Cardiac septum (tissue), 1 donor: ENCODE measurements at regions not wholly inside any gene's neighbourhood (a gene's known extent, or its start where the extent isn't known, plus 50 kb on each side); places are given as distances from the start of the nearest gene placed in this dataset.

ENCODE experiments used
- DNase-seq: peaks from one replicate; pipeline ENCODE4 v3.0.0-alpha.2; 2020; ENCODE audit warnings: low spot score
- intact Hi-C: fragments of 100-400 bp; cut with DNase I; formaldehyde crosslinking; loops from one replicate; pipeline ENCODE4 v1.14.0; 2022
- donor health status: DM: no; HTN: no; CAD: no.

DNA sequence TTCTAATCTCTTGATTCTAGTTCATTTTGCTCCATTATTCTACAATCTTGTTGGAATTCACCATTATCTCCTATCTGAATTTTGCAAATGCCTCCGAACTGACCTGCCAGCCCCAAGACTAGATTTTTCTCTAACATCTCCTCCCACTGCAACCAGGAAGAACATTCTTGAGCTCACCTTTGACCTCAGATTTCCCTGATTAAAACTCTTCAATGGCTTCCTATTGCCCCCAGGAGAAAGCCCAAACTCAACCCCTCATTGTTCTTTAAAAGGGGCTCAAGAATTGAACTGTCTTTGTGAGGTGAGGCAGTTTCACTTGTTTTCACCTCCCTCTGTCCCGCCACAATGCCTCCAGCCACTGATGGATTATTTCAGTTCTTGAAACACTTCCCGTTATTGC lies 784.6 kb upstream of the ZEB2 start:
- intact Hi-C loops = no loop called here
- DNase-seq = no peak

GRCh38 chr2:145303536-145303935 lies 783.6 kb upstream of the ZEB2 start:
- DNase-seq = no peak
- intact Hi-C loops = no loop called here

GRCh38 chr2:145302886-145303285 lies 783.0 kb upstream of the ZEB2 start:
- no peak for DNase-seq
- intact Hi-C loops = no loop called here

DNA sequence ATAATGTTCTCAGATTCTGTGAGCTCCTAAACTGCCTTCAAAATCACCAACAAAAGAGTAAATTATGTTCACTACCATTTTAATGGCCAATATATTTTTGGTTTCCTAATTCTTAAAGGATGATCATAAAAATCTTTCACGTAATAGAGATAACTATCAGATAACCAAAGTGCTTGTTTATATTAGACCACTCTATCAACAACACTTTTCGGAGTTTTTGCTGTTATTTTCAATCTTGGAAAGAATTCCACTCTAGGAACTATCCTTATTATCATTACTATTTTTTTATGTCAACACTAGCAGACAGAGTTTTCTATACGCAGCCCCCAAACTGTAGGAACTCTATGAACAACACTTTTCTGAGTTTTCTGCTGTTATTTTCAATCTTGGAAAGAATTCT lies 782.5 kb upstream of the ZEB2 start:
- no peak for DNase-seq
- intact Hi-C loops = no loop called here

DNA sequence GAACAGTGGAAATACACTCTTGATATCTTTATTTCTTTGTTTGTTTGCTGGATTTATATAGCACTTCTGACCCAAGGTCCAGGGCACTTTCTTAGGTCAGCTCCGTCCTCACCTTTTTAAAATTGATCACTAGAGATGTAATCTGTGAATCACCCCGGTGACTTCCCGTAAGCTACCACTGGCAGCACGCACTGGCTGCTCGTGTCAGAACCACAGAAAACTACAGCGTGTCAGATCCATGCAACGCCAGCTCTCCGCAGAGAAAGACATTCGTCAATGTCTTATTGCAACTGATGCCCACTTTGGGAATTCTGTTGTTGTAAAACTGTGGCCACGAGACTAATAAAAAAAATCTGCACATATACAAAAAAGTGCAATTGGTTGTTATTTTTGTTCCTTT lies 779.4 kb upstream of the ZEB2 start:
- no peak for DNase-seq
- intact Hi-C loops = no loop called here

GRCh38 chr2:145292166-145292565 lies 772.2 kb upstream of the ZEB2 start:
- intact Hi-C loops = no loop called here
- DNase-seq = no peak

DNA sequence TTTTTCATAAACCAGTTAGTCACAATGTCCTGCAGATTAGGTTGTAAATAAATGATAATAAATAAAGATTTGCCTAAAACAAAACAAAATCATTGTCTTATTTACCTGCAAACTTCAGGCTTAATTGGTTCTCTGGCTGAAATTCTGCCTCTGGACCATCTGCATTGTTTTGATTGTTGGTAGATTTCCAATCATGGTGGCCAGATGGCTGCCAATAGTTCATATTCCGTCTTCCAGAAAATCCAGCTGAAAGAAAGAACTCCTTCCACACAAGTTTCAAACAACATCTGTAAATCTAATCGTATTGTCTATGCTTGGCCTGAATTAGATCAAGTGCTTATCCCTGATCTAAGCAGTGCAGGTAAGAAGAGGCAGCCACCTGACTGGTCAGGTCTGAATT lies 771.1 kb upstream of the ZEB2 start:
- DNase-seq = no peak
- intact Hi-C loops = no loop called here

DNA sequence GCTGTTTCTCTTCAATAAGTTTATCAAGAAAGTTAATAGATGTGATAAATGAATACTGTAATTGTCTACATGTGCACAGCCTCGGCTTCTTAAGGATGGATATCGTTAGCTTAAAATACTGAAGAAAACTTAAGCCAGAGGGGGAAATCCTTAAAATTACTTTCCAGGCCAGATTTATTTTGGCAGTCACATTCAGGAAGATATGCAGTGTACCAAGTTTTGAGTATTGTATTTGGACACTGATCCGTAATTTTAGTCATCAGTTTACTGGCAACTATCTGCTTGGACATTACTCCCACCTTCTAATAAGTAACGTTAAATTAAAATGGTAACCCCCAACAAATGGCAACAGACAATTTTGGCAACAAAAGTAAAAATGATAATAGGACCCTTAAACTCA lies 770.0 kb upstream of the ZEB2 start:
- DNase-seq = no peak
- intact Hi-C loops = no loop called here

- no peak for DNase-seq
- intact Hi-C loops = no loop called here
Observed at GRCh38 chr2:145288650-145289496, 769.0 kb upstream of the ZEB2 start.

GRCh38 chr2:145287736-145288135 lies 767.8 kb upstream of the ZEB2 start:
- no peak for DNase-seq
- intact Hi-C loops = no loop called here

DNA sequence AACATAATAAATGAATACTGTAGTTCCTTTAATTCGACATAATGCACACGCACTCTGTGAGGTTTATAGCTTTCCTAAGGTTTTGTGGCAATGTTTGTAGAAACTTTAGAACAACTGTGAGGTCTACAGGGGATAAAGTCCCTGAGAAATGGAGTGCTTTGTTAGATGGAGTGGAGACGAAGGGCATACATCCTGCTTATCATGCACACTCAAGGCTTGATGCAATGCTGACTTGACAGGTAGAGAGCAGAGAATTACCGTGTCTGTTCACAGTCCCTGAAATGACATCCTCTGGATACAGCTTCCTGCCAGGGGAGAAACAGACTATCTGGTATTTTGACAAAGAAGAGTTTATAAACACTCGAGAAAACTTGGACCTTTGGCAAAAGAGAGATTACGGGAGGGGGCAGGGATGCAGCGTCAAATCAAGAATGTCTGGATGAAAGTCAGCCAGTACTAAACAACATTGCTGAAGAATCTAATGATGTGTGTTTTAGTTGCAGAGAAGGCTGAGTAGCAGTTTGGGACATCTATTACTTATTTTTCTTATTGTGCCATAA lies 766.9 kb upstream of the ZEB2 start:
- no peak for DNase-seq
- intact Hi-C loops = no loop called here

DNA sequence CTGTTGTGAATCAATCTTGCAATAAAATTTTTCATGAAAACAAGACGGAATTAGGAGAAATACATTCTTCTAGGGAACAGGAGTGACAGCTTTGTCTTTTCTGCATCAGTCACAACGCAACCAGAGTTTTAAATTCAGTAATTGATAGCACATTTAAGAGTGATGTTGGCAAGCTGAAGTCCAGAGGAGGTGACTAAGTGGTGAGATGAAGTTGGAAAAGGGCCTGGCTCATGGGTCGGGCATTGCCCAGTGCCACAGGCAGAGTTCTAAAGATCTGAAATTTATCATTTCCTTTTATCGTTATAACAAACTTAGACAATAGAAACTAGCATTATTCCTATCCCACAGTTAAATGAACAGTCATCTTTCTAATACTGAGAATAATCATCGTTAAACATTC lies 764.6 kb upstream of the ZEB2 start:
- intact Hi-C loops = no loop called here
- no peak for DNase-seq

DNA sequence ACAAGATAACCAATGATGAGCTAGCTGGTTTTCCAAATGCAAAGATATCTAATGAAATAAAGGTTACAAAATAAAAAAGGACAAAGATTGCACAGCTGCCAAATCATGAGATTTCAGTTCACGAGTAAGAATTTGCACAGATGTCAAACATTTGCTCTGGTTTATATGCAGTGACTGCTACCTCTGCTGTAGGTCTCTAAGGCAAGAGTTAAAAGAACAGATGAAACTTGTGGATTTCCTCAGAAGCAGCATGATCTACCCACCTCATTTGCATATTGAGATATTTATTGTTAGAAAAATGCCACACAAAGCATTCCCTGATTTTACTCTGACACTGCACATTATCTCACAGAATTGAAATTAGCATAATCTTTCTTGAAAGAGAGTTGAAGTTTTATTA lies 763.2 kb upstream of the ZEB2 start:
- DNase-seq = no peak
- intact Hi-C loops = no loop called here

GRCh38 chr2:145277922-145278321 lies 758.0 kb upstream of the ZEB2 start:
- intact Hi-C loops = no loop called here
- DNase-seq = no peak

- DNase-seq = no peak
Observed at GRCh38 chr2:145273840-145274239, 753.9 kb upstream of the ZEB2 start.

DNA sequence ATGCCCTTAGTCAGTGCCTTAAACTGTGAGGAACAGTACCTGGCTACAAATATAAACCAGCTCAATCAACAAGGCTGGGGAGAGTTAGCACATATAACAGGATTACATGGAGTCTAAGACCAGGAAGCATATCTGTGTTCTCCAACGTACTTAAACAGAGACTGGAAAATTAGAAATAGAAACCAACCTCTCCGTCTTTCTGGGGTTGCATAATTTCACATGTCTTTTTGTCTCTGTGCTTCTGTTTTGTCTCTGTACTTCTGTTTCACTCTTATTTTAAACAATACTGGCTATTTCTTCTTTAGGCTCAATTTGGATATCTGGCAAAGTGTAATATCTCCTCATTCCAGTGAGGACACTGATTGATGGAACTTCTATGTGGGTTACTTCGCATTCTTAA lies 749.0 kb upstream of the ZEB2 start:
- DNase-seq = no peak
- intact Hi-C loops = no loop called here

More at GRCh38 chr2:145273840-145274239, 753.9 kb upstream of the ZEB2 start:
- intact Hi-C loops = no loop called here

- no peak for DNase-seq
- intact Hi-C loops = no loop called here
Observed at GRCh38 chr2:145267451-145267850, 747.5 kb upstream of the ZEB2 start.

DNA sequence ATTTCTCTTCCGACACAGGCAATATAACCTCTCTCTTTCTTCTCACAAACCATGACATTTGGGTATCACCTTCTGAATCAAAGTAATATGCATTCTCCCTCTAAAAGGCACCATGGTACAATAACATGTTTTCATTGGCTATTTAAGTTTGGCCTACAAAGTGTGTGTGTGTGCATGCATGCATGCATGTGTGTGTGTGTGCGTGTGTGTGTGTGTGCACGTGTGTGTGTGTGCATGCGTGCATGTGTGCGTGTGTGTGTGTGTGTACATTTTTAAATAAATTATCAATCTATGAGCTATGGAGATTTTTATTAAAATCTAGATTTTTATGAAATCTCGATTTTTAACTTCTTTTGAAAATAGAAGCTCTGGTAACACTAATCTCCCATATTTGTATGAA lies 745.3 kb upstream of the ZEB2 start:
- intact Hi-C loops = no loop called here

GRCh38 chr2:145260674-145261073 lies 740.8 kb upstream of the ZEB2 start:
- intact Hi-C loops = no loop called here
- DNase-seq = no peak

More for the DNA sequence above, 745.3 kb upstream of the ZEB2 start:
- DNase-seq = no peak

DNA sequence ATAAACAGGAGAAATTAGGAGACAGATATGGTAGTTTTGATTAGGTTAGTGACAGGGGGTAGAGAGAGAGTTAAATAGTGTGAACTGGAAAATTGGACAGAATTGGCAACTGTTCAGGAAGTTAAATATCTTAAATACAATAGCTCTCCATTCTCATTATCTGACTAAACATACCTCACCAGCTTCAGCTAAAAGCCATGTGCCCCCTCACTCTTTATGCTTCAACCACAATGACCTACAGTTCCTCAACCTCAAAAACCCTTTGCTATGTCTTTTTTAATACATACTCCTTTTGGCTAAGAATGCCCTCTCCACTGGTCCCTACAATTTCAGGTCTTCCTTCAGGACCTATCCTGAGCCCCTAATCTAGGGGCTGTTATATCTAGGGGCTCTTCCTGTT lies 740.2 kb upstream of the ZEB2 start:
- no peak for DNase-seq
- intact Hi-C loops = no loop called here

- DNase-seq = no peak
- intact Hi-C loops = no loop called here
Observed at GRCh38 chr2:145258903-145259579, 739.1 kb upstream of the ZEB2 start.
